Transverse colon (tissue), 1 donor: ENCODE measurements at regions not wholly inside any gene's neighbourhood (a gene's known extent, or its start where the extent isn't known, plus 50 kb on each side); places are given as distances from the start of the nearest gene placed in this dataset.

Source experiments
- EP300 ChIP-seq: sonication (generic); formaldehyde crosslinking; IDR thresholded peaks from one replicate; pipeline ENCODE4 v1.6.1; 2017; ENCODE audit warnings: antibody characterized with exemption, low read depth
- POLR2A ChIP-seq: fragments of 450-650 bp; IDR thresholded peaks from one replicate; pipeline ENCODE4 v1.6.1; 2016; ENCODE audit warnings: antibody characterized with exemption, mild to moderate bottlenecking, moderate library complexity

DNA sequence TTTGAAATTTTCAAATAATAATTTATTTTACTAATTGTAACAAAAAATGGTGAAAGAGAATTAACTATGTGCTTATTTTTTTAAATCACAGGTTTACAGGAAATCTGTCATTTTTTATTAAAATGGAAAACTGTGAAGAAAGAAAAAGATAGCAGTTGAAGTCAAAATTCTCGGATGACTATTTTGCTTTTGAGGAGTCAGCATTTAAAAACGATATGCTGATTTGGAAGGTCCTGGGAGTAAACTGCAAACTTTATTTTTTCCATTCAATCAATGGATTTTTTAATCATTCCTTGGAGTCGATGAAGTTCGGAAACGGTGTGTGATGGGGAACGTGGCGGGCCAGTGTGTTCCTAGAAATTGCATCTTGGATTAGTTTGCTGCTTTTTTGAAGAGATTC lies 258.9 kb upstream of the NAV3 start:
- TF ChIP-seq EP300 (no peak), POLR2A (no peak)
